NCI-H2227 (cell line): ENCODE measurements at regions not wholly inside any gene's neighbourhood (a gene's known extent, or its start where the extent isn't known, plus 50 kb on each side); places are given as distances from the start of the nearest gene placed in this dataset.
"Not testable (repeated sequence)": the region's sequence is repeated elsewhere in the genome, so short reads cannot be mapped to it uniquely, and the experiment has no call there.

Experiments used
- DNase-seq: peaks from one replicate; lab custom pipeline; 2025; ENCODE audit not compliant: unreplicated experiment; lab: John Stamatoyannopoulos, UW

DNA sequence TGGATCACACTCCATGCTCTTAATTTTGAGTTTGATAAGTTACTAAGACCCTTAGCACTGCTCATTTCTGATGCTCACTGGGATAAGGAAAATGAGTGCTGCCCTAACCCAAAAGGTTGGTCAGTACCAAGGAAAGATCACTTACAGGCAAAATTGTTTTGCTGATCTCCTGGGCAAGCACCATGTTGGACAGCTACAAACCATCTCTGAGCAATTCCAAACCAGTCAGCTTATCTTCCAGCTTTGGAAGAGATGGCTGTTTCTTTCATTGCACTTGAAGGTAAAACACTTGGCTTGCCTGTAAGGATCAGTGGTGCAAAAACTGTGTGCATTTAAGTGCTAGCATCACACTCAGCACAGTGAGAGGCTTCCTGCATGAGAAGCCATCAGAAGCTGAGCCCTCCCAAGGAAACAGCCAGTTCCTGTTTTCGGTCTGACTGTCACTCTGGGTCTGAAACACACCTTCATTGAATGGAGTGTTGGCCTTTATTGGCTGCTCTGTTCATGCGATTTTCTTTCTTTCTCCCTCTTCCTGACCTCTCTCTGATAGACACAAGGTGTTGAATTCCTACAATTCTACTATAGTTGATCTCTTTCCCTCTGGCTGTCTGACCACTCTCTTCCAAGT lies 126.4 kb upstream of the GHITM start:
- DNase-seq: no peak

DNA sequence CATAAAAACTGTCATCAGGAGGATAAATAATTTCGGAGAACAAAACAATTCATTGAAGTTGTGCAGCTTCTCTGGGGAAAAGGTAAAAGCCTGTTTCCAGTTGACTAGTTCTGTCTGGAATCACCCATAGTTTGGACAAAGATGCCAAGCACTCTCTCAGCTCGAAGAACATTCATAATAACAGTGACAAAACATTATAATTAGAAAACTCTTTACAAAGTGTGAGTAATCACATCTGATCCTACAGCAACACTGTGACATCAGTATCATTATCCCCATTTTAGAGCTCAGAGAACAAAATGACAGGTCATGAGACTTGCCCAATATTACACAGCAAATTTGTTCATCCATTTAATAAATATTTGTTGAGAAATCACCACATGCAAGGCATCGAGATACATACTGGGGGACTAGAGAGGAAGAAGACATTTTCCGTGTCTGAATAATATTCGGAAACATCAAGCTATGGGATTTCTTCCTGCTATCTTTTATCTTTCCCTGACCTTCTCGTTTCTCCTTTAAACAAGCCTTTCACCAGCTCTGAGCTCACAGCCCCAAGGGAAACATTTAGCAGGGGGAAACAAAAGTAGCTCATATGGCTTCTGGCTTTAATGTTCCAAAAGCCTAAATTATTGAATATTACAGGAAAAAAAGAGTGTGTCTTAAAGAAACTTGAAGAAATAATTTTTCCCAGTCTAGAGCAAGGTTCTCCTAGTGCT lies 123.3 kb upstream of the GHITM start:
- DNase-seq: peak; percentile 1

DNA sequence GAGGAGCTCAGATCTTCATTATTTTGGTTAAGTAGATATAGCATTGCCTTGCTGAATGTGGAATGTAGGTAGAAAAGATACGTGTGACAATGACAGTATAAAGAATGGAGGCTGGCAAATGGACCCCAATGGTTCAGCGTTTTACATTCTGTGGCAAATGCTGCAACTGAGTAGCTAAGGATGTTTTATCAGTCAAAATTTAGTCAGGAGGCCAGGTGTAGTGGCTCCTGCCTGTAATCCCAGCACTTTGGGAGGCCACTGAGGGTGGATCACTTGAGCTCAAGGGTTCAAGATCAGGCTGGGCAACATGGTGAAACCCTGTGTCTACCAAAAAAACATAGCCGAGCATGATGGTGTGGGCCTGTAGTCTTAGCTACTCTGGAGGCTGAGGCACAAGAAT lies 120.5 kb upstream of the GHITM start:
- no peak for DNase-seq

DNA sequence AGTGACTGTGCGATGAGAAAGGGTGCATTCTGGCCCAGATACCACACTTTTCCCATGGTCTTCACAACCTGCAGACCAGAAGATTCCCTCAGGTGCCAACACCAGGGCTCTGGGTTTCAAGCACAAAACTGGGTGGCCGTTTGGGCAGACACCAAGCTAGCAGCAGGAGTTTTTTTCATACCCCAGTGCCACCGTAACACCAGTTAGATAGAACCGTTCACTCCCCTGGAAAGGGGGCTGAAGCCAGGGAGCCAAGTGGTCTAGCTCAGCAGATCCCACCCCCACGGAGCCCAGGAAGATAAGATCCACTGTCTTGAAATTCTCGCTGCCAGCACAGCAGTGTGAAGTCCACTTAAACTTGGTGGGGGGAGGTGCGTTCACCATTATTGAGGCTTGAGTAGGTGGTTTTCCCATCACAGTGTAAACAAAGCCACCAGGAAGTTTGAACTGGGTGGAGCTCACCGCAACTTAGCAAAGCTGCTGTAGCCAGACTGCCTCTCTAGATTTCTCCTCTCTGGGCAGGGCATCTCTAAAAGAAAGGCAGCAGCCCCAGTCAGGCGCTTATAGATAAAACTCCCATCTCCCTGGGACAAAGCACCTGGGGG lies 119.4 kb upstream of the GHITM start:
- not testable (repeated sequence) for DNase-seq

DNA sequence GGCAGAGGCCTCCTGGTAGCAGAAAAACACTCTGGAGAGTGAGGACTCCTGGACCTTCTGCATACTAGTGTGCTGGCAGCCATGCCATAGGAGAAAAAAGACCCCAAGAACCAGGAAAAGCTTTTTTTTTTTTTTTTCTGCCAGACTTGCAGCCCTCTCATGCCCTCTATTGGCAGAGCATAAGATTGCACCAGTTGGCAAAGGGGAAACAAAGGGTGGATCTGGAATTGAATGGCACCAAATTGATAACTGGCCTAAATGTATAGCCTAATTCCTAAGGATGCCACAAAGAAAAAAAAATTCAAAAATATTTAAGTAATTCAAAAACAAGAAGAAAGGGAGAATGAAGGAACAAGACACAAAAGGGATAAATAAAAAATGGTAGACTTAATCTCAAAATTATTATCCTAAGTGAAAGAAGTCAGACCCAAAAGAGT lies 112.5 kb upstream of the GHITM start:
- DNase-seq: peak; percentile 1

DNA sequence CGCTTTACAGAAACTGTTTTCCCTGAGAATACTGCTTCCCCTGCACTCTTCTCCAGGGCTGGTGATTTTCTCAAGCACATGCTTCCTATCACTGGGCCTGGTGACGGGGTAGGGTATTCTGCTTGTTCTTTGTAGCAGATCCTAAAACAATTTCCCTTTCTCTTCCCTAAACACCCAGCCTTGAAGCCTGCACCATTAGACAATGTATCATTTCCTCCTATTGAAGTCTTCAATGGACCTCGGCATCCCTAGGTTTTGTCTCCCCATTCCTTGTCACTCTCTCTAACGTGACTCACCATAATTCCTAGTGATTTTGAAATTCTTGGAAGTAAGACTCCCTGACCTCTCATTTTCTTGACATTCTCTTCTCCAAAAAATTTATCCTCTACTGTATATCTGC lies 109.5 kb upstream of the GHITM start:
- no peak for DNase-seq

DNA sequence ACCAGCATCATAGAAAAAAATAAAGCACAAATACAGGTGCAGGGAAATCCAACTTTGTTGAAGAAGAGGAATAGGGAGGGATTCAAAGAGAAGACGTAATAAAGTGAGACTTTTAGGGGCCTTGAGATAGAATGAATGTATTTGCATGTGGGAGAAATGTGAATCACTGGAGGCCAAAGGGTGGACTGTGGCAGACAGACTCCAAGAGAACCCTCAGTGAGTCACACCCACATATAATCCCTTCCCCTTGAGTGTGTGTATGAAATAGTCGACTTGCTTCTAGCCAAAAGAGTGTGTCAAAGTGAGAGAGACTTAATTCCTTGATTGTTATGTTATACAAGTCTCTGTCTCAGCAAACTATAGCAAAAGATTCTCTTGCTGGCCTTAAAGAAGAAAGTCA lies 101.3 kb upstream of the GHITM start:
- no peak for DNase-seq

DNA sequence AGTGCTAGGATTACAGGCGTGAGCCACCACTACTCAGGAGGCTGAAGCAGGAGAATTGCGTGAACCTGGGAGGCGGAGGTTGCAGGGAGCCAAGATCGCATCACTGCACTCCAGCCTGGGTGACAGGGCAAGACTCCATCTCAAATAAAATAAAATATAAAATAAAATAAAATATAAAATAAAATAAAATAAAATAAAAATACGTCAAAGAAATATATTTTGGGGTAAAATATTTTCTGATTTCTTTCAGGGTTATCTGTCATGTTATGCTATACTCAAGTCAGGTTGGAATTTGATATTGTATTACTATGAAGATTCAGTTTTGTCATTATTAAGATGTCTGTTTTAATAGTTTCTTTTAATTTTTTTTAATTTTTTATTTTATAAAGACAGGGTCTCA lies 99.4 kb upstream of the GHITM start:
- DNase-seq: no peak

DNA sequence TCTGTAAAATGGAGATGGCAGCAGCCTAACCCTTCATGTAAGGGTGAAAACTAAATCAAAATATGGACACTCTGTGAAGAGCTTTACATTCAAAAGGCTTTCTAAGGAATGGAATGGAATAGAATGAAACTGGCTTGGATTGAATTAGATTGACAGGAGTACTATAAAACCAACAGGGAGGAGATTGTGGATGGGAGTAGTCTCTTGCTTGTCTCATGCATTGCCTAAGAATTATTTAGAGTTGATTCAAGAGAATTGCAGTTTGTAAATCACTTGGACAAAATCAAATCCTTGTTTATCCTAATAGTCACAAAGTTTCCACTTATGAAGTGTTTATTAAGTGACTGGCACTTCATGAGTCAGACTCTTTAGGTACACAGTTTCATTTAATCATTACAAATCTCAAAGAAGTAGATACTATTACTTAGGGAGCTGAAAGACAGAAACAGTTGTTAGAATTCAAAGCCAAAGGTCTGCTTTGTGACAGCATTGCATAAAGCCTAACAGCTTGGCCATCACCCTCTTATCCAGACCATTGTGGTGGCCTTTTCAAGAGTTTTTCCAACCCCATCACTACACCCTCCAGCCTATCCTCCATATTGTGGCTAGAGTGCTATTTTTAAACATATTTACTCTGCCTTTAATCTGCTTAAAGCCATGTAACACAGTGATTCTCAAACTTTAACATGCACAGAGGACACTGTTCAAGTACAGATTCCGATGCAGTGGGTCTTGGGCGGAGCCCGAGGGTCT lies 91.9 kb upstream of the GHITM start:
- no peak for DNase-seq

DNA sequence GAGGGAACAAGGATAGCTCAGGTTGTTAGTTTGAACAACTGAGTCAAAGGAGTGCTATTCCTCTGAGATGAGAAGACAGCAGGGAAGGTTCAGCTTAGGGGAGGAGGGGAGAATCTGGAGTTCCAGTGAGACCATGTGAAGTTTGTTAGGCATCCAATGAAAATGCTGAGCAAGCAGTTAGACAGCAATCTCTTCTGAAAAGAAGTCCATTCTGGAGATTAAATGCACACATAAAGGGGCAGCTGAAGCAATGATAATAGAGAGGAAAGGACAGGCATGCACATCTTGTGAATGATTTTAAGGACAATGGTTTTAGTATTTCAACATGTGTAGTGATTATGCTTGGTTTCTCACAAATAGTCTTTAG lies 89.7 kb upstream of the GHITM start:
- no peak for DNase-seq

DNA sequence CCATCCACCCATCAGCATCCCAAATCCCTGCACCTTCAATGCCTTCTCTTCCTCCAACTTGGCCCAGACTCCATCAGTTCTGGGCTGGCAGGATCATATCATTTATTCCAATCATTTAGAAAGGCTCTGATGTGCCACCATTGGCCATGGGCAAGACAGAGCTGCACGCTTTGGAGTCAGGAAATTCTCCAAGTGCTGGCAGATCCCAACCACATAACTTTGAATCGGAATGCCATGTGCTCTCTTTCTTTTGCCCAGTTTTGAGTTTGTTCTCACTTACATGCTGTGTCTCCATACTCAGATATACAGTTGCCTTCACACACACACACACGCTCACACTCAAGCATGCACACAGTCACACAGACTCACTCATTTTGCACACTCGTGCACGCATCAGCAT lies 85.7 kb upstream of the GHITM start:
- DNase-seq: no peak

DNA sequence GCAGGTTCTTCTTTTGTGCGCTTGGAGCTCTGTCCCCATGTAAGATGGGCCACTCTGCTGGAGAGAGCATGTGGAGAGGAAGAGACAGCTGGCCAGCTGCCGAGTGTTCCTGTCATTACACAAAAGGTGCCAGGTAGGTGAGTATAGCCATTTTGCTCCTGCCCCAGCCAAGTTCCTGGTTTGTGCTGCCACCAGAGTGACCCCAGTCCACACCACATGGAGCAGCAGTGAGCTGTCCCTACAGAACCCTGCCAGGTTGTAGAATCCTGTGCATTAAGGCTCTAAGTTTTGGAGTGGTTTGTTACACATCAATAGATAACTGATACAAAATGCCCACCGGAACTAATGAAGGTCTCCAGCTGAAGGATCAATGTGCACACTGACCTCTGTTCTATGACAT lies 84.6 kb upstream of the GHITM start:
- no peak for DNase-seq

DNA sequence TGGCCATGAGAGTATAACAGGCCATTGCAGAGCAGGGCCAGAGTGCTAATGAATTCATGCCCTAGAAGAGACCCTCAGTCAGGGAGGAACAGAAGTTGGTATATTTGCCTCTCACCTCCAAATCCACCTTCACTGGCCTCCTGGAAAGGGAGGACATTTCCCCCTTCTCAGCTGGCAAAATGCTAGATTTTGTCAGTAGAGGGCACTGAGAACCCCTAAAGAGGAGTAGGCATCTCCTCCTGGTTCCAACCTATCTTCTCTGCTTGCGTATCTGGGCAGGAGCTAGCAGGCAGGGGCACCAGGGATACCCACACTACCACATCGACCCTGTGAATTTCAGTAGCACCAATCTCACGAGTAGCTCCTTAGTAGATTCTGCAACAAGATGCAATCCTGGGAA lies 79.8 kb upstream of the GHITM start:
- DNase-seq: no peak

DNA sequence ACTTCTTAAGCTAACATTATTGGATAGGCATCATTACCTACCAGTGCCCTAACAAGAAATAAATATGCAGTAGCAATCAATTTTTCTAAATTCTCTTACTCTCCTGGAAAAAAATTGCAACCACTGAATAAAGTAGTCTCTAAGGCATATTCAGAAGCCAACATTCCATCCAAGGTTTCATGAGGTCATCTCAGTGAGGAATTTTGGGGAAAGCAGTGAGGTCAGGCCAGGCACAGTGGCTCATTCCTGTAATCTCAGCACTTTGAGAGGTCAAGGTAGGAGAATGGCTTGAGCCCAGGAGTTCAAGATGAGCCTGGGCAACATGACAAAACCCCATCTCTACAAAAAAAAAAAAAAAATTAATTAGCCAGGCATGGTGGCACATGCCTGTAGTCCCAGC lies 75.9 kb upstream of the GHITM start:
- no peak for DNase-seq

DNA sequence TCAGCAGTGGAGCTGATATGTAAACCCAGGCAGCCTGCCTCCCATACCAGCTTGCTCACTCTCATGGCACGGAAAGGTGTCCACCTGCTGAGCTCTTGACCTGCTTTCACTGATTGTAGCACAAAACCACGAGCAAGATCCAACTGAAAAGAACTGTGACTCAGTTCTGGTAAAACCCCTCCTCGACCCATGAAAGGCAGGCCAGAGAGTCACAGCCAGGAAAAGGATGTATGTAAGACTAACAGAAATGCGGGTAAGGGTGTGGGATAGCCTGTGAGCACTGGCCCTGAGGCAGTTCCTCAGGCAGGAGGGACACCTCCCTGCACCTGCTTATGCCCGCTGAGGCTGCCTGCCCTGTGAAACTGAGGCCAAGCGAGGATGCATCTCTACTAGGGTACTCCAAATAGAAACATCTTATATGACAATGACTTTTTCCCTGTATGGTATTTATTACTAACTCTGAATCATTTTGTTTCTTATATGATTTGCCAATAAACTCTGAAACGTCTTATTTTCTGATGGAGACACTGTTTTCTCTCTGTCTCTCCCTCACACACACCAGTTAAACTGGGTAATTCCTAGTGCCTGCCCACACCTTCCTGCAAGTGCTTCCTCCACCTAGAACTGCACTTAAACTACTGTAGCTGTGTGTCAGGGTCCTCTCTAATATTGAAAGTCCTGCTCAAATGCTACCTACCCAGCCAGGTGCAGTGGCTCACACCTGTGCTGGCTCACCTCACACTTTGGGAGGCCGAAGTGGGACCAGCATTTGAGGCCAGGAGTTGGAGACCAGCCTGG lies 73.3 kb upstream of the GHITM start:
- no peak for DNase-seq

DNA sequence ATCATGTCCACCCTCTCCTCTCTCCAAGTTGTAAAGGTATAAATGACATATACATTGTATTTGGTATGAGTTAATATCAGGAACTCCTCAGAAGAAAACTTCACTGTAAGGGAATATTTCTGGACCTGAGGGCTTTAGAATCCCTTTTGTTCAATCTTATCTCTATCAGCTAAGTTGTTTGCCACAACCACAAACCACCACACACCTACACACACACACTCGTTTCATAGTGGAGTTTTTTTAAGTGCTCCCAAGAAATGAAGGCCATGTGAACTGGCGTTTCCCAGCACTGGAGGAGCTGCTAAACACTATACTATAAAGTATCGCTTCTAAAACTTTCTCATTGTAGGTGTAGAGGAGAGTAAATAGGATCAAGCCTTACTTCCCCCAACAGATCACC lies 64.8 kb upstream of the GHITM start:
- DNase-seq: no peak

DNA sequence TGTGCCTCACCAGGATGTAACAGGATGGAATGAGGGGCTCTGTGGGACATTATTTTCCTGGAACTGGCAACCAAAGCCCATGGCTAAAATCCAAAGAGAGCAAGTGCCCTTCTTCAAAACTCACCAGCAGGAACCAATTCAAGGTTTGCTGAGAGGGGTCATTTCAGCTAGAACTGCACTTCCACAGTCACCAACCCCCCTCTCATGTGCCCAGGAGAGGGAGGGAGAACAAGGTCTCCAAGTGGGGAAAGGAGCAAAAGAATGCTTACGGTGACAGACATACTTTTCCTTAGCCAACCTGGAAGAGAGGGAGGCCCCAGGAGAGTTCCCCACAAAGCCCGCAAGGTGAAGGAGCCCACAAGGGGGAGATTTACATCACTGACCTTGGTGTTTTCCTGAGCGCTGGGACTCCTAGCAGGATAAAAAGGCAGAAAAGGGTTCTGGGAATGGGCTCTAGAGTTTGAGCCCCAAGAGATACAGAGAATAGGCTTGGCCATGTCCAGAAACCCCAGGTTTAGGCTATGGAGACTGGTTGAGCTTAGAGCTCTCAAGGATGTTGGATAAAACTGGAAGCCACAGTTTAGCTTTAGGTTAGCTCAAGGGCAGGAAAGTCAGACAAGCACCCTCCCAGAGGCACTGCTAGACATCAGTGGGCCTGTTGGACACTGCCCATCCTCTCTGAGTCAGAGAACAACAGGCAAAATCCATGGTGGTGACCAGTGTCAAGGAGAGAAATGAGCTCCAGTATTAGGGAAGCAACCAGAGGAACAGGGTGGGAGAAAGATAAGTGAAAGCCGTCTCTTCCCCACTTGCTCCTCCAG lies 63.9 kb upstream of the GHITM start:
- DNase-seq: no peak

DNA sequence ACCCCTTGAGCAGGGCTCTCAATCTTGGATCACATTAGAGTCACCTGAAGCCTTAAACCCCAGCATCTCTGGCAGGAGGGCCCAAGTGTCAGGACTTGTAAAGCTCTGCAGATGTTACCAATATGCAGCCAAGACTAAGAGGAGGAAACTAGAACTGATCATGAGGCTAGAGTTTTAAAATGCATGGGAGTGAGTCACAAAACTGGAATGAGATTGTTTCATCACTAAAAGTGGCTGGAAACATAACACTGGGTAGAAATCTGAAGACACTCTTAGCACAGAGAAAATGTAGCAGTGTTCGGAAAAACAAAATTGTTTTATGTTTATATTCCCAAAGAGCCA lies 63.3 kb upstream of the GHITM start:
- DNase-seq: no peak

DNA sequence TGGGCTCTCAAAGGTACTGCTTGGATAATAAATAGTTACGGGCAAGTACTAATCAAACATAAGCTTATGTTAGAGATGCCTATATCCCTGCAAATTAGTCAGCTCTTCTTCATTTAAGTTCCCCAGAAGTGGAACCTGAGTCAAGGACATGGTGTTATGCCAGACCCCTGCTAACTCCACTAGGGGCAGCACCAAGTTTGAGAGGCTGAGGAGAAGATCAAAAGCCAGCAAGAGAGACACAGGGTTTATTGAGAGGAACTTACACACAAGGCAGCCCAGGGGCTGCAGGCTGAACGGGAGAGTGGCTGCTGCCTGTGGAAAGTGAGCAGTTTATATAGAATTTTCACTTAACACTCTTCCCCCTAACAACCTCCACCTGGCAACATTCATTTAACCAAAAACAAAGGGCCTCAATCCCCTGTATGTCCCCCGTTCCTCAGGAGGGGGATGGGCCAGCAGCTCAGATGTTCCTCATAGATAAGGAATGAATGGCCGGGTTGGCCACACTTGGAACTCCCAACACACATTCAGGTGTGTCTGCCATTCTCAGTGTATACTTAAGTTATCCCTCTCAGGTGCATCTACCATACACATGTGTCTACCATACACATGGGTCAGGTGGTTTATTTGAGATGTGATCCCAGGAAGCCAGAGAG lies 62.6 kb upstream of the GHITM start:
- DNase-seq: no peak

DNA sequence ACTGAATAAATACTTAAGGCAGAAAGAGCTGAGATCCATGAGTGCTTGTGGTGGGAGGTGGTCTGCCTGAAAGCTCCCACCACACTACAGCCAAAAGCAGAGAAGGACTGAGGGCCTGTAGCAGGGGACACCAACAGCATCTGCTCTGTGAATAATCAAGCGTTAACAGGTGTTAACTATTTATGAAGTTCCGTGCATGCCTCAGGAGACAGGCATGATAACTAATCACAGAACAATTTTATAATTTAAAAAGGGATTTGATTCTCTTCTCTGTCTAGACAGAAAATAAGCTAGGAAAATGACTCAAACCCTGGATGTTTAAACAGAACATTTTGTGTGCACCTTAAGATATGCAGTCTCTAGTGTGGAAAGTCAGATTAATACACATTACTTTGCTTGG lies 61.5 kb upstream of the GHITM start:
- no peak for DNase-seq
